DOHH2 (cell line): ENCODE measurements at regions not wholly inside any gene's neighbourhood (a gene's known extent, or its start where the extent isn't known, plus 50 kb on each side); places are given as distances from the start of the nearest gene placed in this dataset.

Experiments
- H3F3A ChIP-seq: fragments of 200-600 bp; sonication (generic), shearing (Covaris generic); 2 replicates; pipeline ENCODE4 v1.6.0; 2016; ENCODE audit warnings: antibody characterized with exemption, mild to moderate bottlenecking; ENCODE audit not compliant: control insufficient read depth, insufficient read depth
- H3K27ac ChIP-seq: fragments of 200-600 bp; sonication (generic); 2 replicates; pipeline ENCODE4 v1.5.1; 2014; ENCODE audit warnings: low read depth, mild to moderate bottlenecking, low read length, moderate library complexity
- H3K27me3 ChIP-seq: fragments of 200-600 bp; sonication (generic); 2 replicates; pipeline ENCODE4 v1.6.1; 2014; ENCODE audit warnings: mild to moderate bottlenecking, low read length, mixed read lengths; ENCODE audit not compliant: control insufficient read depth
- H3K36me3 ChIP-seq: fragments of 200-600 bp; sonication (generic); 2 replicates; pipeline ENCODE4 v1.6.1; 2014; ENCODE audit warnings: mild to moderate bottlenecking, low read length, moderate library complexity, mixed read lengths; ENCODE audit not compliant: control insufficient read depth
- H3K4me1 ChIP-seq: fragments of 200-600 bp; sonication (generic); 2 replicates; pipeline ENCODE4 v1.6.1; 2014; ENCODE audit warnings: mild to moderate bottlenecking, low read length, mixed read lengths; ENCODE audit not compliant: control insufficient read depth
- H3K4me2 ChIP-seq: fragments of 200-600 bp; sonication (generic); 2 replicates; pipeline ENCODE4 v1.6.0; 2014; ENCODE audit warnings: mild to moderate bottlenecking, low read length, moderate library complexity
- H3K4me3 ChIP-seq: fragments of 200-600 bp; sonication (generic); 2 replicates; pipeline ENCODE4 v1.5.1; 2014; ENCODE audit warnings: mild to moderate bottlenecking, low read length, mixed read lengths
- H3K79me2 ChIP-seq: fragments of 200-600 bp; sonication (generic); 2 replicates; pipeline ENCODE4 v1.6.1; 2014; ENCODE audit warnings: mild to moderate bottlenecking, low read length, mixed read lengths; ENCODE audit not compliant: control insufficient read depth
- H3K9me2 ChIP-seq: fragments of 200-600 bp; sonication (generic); replicated peaks from 2 replicates; pipeline ENCODE4 v1.6.1; 2014; ENCODE audit warnings: mild to moderate bottlenecking, low read length, mixed read lengths; ENCODE audit not compliant: control insufficient read depth
- H3K9me3 ChIP-seq: fragments of 200-600 bp; sonication (generic); 2 replicates; pipeline ENCODE4 v1.6.1; 2014; ENCODE audit warnings: antibody characterized with exemption, low read length, mixed read lengths; ENCODE audit not compliant: control insufficient read depth, insufficient read depth
- H4K20me1 ChIP-seq: fragments of 200-600 bp; sonication (generic); 2 replicates; pipeline ENCODE4 v1.6.0; 2014; ENCODE audit warnings: low read depth, mild to moderate bottlenecking, antibody characterized with exemption, low read length, moderate library complexity; ENCODE audit not compliant: control insufficient read depth, insufficient read depth
- EZH2phosphoT487 ChIP-seq: fragments of 200-600 bp; sonication (generic); IDR thresholded peaks from 2 replicates; pipeline ENCODE4 v1.6.1; 2017; ENCODE audit warnings: borderline replicate concordance, mild to moderate bottlenecking, antibody characterized with exemption, low read length, moderate library complexity, mixed read lengths
- TF ChIP-seq, protein P1 (sequence below): fragments of 200-600 bp; sonication (generic); IDR thresholded peaks from one replicate; pipeline ENCODE4 v1.5.1; 2014; ENCODE audit warnings: antibody characterized with exemption, mild to moderate bottlenecking, low read depth, low read length; ENCODE audit not compliant: poor library complexity, severe bottlenecking

GRCh38 chr4:128574706-128575105 is 234.8 kb upstream of the JADE1 start:
- no peaks in the 10 kb centered on the region for H3K36me3 ChIP-seq
- no peak overlapping the region for H3K4me2 ChIP-seq
- H3K27ac ChIP-seq = no peak overlapping the region
- no peaks in the 10 kb centered on the region for H3F3A ChIP-seq
- no peaks in the 10 kb centered on the region for H3K9me3 ChIP-seq
- no peaks in the 10 kb centered on the region for H3K79me2 ChIP-seq
- H3K9me2 ChIP-seq = no peaks in the 10 kb centered on the region
- H4K20me1 ChIP-seq = no peaks in the 10 kb centered on the region
- no peak overlapping the region for H3K4me3 ChIP-seq
- H3K27me3 ChIP-seq = no peaks in the 10 kb centered on the region
- TF ChIP-seq, protein P1, sequence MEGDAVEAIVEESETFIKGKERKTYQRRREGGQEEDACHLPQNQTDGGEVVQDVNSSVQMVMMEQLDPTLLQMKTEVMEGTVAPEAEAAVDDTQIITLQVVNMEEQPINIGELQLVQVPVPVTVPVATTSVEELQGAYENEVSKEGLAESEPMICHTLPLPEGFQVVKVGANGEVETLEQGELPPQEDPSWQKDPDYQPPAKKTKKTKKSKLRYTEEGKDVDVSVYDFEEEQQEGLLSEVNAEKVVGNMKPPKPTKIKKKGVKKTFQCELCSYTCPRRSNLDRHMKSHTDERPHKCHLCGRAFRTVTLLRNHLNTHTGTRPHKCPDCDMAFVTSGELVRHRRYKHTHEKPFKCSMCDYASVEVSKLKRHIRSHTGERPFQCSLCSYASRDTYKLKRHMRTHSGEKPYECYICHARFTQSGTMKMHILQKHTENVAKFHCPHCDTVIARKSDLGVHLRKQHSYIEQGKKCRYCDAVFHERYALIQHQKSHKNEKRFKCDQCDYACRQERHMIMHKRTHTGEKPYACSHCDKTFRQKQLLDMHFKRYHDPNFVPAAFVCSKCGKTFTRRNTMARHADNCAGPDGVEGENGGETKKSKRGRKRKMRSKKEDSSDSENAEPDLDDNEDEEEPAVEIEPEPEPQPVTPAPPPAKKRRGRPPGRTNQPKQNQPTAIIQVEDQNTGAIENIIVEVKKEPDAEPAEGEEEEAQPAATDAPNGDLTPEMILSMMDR = peak; percentile 77
- TF ChIP-seq EZH2phosphoT487 = no peak
- H3K4me1 ChIP-seq = no peaks in the 10 kb centered on the region

- no peaks in the 10 kb centered on the region for H3K4me1 ChIP-seq
- H3K79me2 ChIP-seq = no peaks in the 10 kb centered on the region
- peaks cover under 1% of the 10 kb centered on the region; the same call in 1 of the 2 replicates for H3K27me3 ChIP-seq
- no peaks in the 10 kb centered on the region for H3F3A ChIP-seq
- H4K20me1 ChIP-seq = no peaks in the 10 kb centered on the region
- H3K9me3 ChIP-seq = no peaks in the 10 kb centered on the region
- no peaks in the 10 kb centered on the region for H3K36me3 ChIP-seq
- H3K4me3 ChIP-seq = no peak overlapping the region
- H3K9me2 ChIP-seq = no peaks in the 10 kb centered on the region
- no peak overlapping the region for H3K4me2 ChIP-seq
- H3K27ac ChIP-seq = no peak overlapping the region
- TF ChIP-seq, protein P1 = no peak
- TF ChIP-seq EZH2phosphoT487 = no peak
These were observed 235.6 kb upstream of the JADE1 start for GRCh38 chr4:128573781-128574508.

- Histone ChIP-seq H3K27me3 (peaks cover 2% of the 10 kb centered on the region; the same call in 1 of the 2 replicates), H3F3A (no peaks in the 10 kb centered on the region), H3K4me1 (no peaks in the 10 kb centered on the region), H3K4me2 (no peak overlapping the region), H3K79me2 (no peaks in the 10 kb centered on the region), H3K27ac (no peak overlapping the region), H3K9me3 (no peaks in the 10 kb centered on the region), H3K9me2 (no peaks in the 10 kb centered on the region), H3K36me3 (no peaks in the 10 kb centered on the region), H4K20me1 (no peaks in the 10 kb centered on the region), H3K4me3 (no peak overlapping the region)
- TF ChIP-seq, protein P1 = no peak
- no peak for TF ChIP-seq EZH2phosphoT487
These were observed 236.7 kb upstream of the JADE1 start for GRCh38 chr4:128572778-128573241.
